ENCODE measurements at regions not wholly inside any gene's neighbourhood (a gene's known extent, or its start where the extent isn't known, plus 50 kb on each side); places are given as distances from the start of the nearest gene placed in this dataset.
"Not testable (repeated sequence)": the region's sequence is repeated elsewhere in the genome, so short reads cannot be mapped to it uniquely, and the experiment has no call there.

GRCh38 chr2:21353879-21354679 is 230.3 kb downstream of the TDRD15 start:
- no peak for DNase-seq

- DNase-seq = no peak
Measured at GRCh38 chr2:21356086-21356856, 232.5 kb downstream of the TDRD15 start.

- DNase-seq = no peak
Measured at GRCh38 chr2:21356857-21357255, 233.1 kb downstream of the TDRD15 start.

GRCh38 chr2:21358976-21359375 is 235.2 kb downstream of the TDRD15 start:
- no peak for DNase-seq

GRCh38 chr2:21361384-21361783 is 237.6 kb downstream of the TDRD15 start:
- DNase-seq = no peak

GRCh38 chr2:21361957-21362486 is 238.3 kb downstream of the TDRD15 start:
- DNase-seq = no peak

- no peak for DNase-seq
Measured at GRCh38 chr2:21363364-21363763, 239.6 kb downstream of the TDRD15 start.

- no peak for DNase-seq
Measured at GRCh38 chr2:21367421-21367820, 243.7 kb downstream of the TDRD15 start.

GRCh38 chr2:21369787-21370186 is 246.0 kb downstream of the TDRD15 start:
- DNase-seq = no peak

GRCh38 chr2:21371499-21372003 is 247.8 kb downstream of the TDRD15 start:
- no peak for DNase-seq

GRCh38 chr2:21372654-21373053 is 248.9 kb downstream of the TDRD15 start:
- DNase-seq = no peak

GRCh38 chr2:21376864-21377263 is 253.1 kb downstream of the TDRD15 start:
- DNase-seq = no peak

- DNase-seq = no peak
Measured at GRCh38 chr2:21379140-21379539, 255.4 kb downstream of the TDRD15 start.

GRCh38 chr2:21379668-21380067 is 255.9 kb downstream of the TDRD15 start:
- DNase-seq = not testable (repeated sequence)

GRCh38 chr2:21381421-21381820 is 257.7 kb downstream of the TDRD15 start:
- DNase-seq = no peak

- DNase-seq = no peak
Measured at GRCh38 chr2:21382701-21383520, 259.1 kb downstream of the TDRD15 start.

- no peak for DNase-seq
Measured at GRCh38 chr2:21386666-21387065, 262.9 kb downstream of the TDRD15 start.

- no peak for DNase-seq
Measured at GRCh38 chr2:21392649-21393048, 268.9 kb downstream of the TDRD15 start.

GRCh38 chr2:21393173-21393572 is 269.4 kb downstream of the TDRD15 start:
- DNase-seq = no peak

GRCh38 chr2:21395366-21395765 is 271.6 kb downstream of the TDRD15 start:
- DNase-seq = no peak

GRCh38 chr2:21396252-21396651 is 272.5 kb downstream of the TDRD15 start:
- DNase-seq = no peak

- no peak for DNase-seq
Measured at GRCh38 chr2:21401022-21401698, 277.4 kb downstream of the TDRD15 start.

Data from activated T-cell treated with anti-CD3 and anti-CD28 coated beads for 4 hours (primary cell).